Stimulated activated CD4-positive, alpha-beta T cell treated with anti-CD3 and anti-CD28 coated beads, Interleukin-4, amount 100 ng/mL, for 48 hours (primary cell): ENCODE measurements at regions not wholly inside any gene's neighbourhood (a gene's known extent, or its start where the extent isn't known, plus 50 kb on each side); places are given as distances from the start of the nearest gene placed in this dataset.

Experiments
- DNase-seq, 2 donors: peaks; one replicate each; pipeline ENCODE4 v3.0.0-alpha.2; 2020; ENCODE audit warnings: low read depth in 2 of 2

DNA sequence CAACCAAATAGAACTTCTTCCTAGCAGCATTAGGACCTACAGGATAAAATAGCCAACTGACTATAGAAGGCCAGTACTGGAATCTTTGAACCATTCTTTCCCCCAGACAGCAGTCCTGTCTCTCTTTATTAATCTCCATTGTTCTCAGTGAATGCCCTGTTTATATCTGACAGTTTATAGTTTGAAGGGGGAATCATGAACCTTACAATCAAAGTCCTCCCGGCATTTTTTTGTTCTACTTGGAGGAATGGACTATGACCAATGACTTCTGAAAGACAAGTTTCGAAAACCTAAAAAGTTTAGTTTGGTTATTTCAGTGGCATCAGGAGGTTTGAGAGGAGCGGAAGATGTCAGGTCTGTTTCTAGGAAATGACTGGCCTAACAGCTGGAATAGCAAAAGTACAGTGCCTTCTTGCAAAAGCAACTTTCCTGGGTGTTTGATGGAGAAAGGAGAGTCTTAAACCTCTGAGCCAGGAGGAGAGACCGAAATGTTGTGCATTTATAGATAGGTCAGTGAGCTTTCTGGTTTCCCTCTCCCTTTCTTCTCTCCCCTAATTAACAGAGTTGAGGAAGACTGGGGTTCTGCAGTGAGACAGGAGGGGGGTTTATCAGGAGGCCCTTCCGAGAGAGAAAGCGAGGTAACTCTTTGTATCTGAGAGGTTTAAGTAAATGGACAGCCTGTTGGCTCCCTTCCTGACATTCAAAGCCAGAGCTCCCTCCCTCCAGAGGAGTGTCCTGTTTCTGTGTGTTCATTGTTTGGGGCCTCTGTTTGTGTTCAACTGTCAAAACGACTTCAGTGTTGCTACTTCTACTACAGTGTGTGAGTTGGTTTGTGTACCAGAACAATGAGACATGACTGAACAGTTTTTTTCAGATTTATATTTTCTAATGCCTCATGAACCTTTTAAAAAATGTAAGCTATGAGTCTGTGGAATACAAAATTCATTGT lies 383.0 kb upstream of the RARB start:
- no peak for DNase-seq

DNA sequence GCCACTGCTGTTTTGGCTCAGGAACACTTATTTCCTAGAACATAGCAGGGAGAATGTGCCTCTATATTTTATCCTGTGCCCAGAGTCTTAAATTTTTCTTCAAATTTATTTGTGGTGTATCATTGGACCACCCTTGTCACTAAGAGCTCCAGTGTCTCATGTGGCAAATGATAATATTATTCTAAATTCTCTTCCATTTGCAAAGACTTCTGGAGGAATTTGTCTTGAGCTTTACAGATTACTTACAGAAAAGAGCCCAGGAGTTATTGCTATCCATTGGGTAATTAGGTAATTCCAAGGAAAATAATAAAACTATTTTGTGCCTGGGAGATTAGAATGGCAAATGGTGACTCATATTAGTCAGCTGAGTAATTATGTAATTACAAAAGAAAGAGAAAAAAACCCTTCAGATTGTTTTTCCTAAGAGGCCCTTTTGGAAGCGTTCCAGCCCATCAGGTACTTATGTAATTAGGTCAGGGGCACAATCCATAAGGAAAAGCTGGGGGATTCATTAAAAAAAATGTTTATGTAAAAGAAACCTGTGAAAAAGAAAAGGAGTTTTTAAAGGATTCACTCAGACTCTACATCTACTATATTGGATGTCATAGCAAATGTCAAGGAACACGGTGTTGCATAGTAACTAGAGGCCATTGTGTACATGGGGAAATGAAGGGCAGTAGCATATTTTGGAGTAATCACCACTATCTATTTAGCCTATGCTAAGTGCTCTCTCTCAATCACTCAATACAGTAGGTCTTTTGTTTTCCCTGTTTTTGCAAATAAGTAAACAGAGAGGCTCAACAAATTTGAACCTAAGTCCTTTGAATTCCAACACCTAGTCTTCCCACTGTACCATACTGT lies 380.9 kb upstream of the RARB start:
- no peak for DNase-seq

DNA sequence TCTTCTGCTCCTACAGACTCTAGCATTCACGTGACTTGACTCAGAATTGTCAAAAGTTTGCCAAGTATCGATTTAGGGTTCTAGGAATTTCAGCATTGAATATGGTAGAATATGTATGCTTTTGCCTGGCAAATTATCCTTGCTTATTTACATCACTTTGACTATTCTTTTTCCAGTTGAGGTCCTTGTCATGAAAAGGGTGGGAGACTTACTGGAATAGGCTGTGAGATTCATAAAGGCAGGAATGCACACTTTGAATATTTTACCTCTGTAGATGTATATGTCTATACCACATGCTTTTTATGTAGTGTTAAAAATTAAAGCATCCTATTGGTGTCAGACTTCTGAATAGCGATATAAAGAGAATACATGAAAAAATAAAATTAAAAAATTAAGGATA lies 378.8 kb upstream of the RARB start:
- DNase-seq: no peak

DNA sequence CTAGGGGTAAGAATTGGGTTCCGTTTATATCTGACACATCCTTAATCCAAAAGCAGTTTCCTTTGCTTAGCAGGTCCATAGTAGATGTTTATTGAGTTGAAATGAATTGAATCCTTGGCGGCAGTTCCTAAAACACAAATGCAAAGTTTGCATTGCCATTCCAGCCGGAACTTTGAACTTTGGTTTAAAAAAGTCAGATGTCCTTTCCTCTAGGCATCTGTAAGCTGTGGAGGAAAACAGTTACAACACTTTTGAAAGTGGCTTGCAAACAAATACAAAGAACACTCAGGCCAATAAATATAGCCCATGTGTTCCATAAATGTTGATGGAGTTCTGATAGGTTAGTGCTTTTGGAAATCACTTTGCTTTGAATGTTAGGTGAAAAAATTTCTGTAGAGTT lies 374.7 kb upstream of the RARB start:
- DNase-seq: no peak

- DNase-seq: no peak
Measured at GRCh38 chr3:25056036-25056755, 371.9 kb upstream of the RARB start.

GRCh38 chr3:25056803-25057351 lies 371.2 kb upstream of the RARB start:
- DNase-seq: no peak

DNA sequence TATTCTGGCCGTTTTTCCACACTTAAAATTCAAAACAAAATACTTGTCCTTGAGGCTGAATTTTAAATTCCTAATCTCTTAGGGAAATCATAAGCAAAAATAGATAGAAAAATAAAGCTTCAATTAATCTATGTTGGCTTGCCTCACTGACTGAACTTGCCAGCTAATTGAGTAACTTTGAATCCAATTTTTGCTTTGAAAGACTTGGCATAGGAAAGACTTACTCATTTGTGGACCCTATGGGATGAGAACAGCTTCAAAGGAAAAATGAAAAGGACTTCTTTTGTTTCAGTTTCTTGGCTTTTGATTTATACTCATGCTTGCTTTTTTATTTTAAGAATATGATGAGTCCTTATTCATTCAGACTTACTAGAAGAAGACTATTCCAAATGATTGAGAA lies 370.7 kb upstream of the RARB start:
- no peak for DNase-seq

- DNase-seq: no peak
Measured at GRCh38 chr3:25064681-25065080, 363.4 kb upstream of the RARB start.

- no peak for DNase-seq
Measured at GRCh38 chr3:25069970-25070369, 358.1 kb upstream of the RARB start.

GRCh38 chr3:25071846-25072245 lies 356.2 kb upstream of the RARB start:
- no peak for DNase-seq

DNA sequence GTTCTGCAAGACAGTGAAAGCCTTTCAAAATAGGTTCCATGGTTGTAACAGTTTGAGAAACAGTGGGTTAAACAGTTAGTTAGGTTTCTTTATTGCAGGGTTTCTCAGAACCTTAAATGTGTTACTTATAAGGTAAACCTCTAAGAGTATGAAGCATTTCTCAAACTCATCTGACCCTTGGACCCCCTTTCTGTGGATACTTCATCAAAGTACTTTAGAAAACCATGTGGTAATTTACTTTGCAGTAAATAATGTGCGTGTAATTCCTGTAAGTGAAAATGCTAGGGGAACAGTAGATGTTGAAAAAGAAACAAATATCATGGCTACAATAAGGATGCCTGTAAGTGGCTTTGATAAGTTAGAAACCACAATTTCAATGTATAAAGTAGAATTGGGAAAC lies 354.6 kb upstream of the RARB start:
- DNase-seq: no peak

- DNase-seq: no peak
Measured at GRCh38 chr3:25074149-25074548, 353.9 kb upstream of the RARB start.

- DNase-seq: no peak
Measured at GRCh38 chr3:25080461-25080860, 347.6 kb upstream of the RARB start.

GRCh38 chr3:25084016-25084415 lies 344.0 kb upstream of the RARB start:
- DNase-seq: no peak

DNA sequence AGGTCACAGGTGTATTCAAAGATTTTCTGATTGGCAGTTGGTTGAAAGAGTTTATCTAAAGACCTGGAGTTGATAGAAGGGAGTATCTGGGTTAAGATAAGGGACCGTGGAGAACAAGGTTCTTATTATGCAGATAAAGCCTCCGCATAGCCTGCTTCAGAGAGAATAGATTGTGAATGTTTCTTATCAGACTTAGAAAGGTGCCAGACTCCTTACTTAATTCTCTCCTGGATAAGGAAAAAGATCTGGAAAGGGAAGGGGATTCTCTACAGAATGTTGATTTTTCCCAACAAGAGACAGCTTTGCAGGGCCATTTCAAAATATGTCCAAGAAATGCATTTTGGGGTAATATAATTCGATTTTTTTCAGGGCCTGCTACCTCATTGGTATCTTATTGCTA lies 341.3 kb upstream of the RARB start:
- DNase-seq: no peak

- DNase-seq: no peak
Measured at GRCh38 chr3:25088284-25088683, 339.8 kb upstream of the RARB start.

GRCh38 chr3:25090698-25091453 lies 337.2 kb upstream of the RARB start:
- no peak for DNase-seq

DNA sequence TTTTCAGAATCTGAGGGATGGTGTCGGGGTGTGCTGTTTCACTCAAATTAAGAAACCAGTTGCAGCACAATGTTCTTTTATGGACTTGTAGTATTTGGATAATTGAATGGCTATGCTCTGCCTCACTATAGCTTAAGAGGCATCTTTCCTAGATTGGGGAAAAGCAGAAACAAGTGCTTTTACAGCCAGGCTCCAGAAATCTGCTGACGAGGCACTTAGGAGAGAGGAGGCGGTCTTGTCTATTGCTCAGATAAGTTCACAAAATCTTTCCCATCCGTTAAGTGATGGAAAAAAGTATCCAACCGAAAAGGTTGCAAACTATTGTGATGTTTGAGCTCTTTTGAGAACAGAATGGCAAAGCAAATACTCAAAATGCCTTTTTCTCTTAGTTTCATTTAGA lies 336.1 kb upstream of the RARB start:
- DNase-seq: no peak

DNA sequence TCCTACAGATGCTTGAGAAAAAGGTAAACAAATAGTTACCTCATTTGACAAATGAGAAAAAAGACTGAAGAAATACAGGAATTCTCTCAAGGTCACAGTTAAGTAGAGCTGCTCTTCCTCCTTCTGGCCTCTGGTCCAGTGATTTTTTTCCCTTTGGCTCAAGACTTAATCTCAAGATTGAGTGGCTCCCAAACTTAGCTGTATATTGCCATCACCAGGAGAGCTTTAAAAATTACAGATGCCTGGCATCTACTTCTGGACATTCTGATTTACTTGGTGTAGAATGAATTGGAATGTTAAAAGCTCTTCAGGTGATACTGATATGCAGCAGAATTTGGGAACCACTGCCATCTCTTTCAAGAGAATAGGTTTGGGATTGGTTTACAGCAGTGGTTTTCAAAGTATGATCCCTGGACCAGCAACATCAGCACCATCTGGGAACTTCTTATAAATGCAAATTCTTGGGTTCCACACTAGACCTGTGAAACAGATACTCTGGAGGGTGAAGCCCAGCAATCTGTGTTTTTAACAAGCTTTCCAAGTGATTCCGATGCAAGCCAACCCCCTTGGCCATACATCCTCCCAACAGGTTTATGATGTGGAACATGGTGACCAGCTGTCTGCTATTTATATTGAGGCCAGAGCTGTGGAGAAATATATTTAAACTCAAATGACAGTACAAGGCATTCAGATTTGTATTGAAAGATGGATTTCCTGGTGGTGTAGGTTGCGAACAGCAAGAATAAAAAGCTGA lies 333.0 kb upstream of the RARB start:
- no peak for DNase-seq

DNA sequence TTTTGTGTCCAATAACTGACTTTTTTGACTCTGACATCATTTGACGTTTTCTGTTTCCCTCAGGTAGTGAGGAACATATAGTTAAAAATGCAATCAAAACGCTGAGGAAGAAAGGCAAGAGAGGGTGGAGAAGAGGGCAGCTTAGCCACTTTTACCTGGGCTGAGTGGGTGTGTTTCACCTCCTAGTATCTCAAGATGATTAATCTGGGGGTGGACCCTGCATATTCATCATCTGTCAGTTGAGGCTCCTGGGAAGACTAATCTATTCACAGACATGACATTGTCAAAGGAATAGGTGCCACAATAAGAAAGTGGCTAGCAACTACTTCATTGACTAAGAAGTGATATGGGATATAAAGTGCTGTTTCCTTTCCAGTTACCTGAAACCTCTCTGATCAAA lies 331.5 kb upstream of the RARB start:
- no peak for DNase-seq
